ENCODE measurements at regions not wholly inside any gene's neighbourhood (a gene's known extent, or its start where the extent isn't known, plus 50 kb on each side); places are given as distances from the start of the nearest gene placed in this dataset.
"Not testable (repeated sequence)": the region's sequence is repeated elsewhere in the genome, so short reads cannot be mapped to it uniquely, and the experiment has no call there.

DNA sequence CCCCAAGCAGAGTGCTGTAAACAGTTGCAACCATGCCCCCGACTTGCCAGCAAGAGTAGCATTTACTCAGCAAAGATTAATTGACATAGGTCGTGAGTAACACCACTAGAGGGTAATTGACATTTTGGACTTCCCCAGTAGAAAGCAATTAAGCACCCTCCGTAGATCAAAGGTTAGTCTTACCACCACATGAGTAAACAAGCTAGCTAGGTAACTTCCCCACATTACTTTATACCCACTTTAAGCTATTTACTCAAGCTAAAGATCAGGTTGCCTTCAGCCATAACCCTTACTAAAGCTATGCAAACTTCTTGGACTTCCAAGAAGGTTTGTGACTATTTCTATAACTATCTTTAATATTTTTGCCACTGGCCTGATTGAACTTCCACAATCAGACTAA, 1072.7 kb downstream of the OTOL1 start:
- TF ChIP-seq, protein P1, sequence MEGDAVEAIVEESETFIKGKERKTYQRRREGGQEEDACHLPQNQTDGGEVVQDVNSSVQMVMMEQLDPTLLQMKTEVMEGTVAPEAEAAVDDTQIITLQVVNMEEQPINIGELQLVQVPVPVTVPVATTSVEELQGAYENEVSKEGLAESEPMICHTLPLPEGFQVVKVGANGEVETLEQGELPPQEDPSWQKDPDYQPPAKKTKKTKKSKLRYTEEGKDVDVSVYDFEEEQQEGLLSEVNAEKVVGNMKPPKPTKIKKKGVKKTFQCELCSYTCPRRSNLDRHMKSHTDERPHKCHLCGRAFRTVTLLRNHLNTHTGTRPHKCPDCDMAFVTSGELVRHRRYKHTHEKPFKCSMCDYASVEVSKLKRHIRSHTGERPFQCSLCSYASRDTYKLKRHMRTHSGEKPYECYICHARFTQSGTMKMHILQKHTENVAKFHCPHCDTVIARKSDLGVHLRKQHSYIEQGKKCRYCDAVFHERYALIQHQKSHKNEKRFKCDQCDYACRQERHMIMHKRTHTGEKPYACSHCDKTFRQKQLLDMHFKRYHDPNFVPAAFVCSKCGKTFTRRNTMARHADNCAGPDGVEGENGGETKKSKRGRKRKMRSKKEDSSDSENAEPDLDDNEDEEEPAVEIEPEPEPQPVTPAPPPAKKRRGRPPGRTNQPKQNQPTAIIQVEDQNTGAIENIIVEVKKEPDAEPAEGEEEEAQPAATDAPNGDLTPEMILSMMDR (IDR thresholded peaks at IDR 0.05; ENCODE audit: control insufficient read depth, insufficient read depth, low read depth, low read length, missing control alignments): no peak
- no peak for DNase-seq (ENCODE audit: low read depth)
- no peak overlapping the region for H3K4me3 ChIP-seq (ENCODE audit: control insufficient read depth, low read depth, low read length)

DNA sequence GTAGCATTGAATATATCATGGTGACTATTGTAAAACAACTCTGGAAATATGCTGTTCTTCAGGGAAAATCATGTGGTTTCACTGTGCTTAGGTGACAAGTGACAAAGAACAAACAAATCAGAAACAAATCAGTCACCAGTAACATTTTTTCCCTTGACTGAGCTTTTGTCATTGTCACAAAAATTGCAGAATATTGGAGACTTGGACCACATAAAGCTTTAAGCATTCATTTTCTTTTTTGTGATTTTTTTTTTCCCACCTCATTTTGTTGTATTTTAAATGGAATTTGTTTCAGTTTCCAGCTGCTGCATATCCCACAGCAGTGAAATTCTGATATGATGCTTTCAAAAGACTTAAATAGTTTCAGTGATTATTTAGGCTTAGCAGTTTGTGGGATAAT, 1088.4 kb downstream of the OTOL1 start:
- no peak for DNase-seq (ENCODE audit: low read depth)
- no peak overlapping the region for H3K4me3 ChIP-seq (ENCODE audit: control insufficient read depth, low read depth, low read length)

DNA sequence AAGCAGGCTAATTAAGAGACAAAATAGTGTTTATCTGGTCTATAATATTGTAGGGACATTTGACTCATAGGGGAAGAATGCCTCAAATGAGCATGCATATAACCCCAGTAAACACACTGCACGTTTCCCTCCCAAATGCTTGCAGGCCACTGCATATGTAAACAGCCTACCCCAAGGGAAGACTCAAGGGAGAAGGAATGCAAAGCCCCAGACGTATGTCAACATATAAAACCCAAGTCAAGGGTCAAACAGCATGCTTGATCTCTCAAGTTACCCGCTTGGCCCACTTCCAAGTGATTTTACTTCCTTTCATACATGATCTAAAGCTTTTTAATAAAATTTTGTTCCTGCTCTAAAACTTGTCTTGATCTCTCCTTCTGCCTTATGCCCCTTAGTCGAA, 1090.0 kb downstream of the OTOL1 start:
- DNase-seq (ENCODE audit: low read depth): no peak

More for the DNA sequence above, 1088.4 kb downstream of the OTOL1 start:
- TF ChIP-seq, protein P1 (IDR thresholded peaks at IDR 0.05; ENCODE audit: control insufficient read depth, insufficient read depth, low read depth, low read length, missing control alignments): no peak

DNA sequence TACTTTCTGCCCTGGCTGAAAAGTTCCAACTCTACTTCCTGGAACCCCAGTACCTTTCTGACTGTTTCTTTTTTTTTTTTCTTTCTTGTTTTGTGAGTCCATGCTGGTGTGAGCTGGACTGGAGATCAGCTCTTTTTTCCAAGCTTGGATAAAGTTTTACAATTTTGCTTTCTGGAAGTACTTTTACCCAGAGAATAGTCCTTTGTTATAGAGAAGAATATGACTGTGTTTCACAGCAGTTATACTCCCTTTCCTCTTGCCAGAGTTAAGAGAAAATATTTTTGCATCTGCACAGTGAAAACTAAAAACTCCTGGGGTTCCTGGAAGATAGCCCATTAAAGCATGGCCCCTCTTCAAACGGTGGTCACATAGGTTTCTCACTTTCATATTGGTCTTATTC, 1100.6 kb downstream of the OTOL1 start:
- TF ChIP-seq, protein P1 (IDR thresholded peaks at IDR 0.05; ENCODE audit: control insufficient read depth, insufficient read depth, low read depth, low read length, missing control alignments): no peak
- DNase-seq (ENCODE audit: low read depth): no peak

More for the DNA sequence above, 1090.0 kb downstream of the OTOL1 start:
- TF ChIP-seq, protein P1 (IDR thresholded peaks at IDR 0.05; ENCODE audit: control insufficient read depth, insufficient read depth, low read depth, low read length, missing control alignments): no peak
- no peak overlapping the region for H3K4me3 ChIP-seq (ENCODE audit: control insufficient read depth, low read depth, low read length)

DNA sequence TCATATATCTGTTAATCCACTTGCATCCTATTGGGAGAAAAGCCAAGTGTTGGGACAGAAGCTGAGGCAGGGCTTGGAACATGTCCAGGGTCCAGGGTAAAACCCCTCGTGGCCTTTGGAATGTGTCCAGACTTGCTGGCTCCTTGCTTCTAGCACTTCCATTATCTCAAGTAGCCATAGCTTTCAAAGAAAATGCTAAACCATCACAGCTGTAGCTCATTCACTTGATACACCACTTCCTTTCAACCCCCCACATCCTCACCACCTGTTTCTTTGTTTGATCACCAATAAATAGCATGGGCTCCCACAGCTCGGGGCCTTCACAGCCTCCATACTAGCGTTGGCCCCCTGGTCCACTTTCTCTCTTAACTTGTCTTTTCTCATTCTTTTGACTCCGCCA, 1101.9 kb downstream of the OTOL1 start:
- not testable (repeated sequence) for H3K4me3 ChIP-seq (ENCODE audit: control insufficient read depth, low read depth, low read length); DNase-seq (ENCODE audit: low read depth)

More for the DNA sequence above, 1100.6 kb downstream of the OTOL1 start:
- no peak overlapping the region for H3K4me3 ChIP-seq (ENCODE audit: control insufficient read depth, low read depth, low read length)

DNA sequence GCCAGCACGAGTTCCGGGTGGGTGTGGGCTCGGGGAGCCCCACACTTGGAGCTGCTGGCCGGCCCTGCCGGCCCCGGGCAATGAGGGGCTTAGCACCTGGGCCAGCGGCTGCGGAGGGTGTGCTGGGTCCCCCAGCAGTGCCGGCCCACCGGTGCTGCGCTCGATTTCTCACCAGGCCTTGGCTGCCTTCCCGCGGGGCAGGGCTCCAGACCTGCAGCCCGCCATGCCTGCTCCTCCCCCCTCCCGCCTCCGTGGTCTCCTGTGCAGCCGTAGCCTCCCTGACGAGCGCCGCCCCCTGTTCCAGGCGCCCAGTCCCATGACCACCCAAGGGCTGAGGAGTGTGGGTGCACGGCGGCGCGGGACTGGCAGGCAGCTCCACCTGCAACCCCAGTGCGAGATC, 1103.1 kb downstream of the OTOL1 start:
- DNase-seq (ENCODE audit: low read depth); H3K4me3 ChIP-seq (ENCODE audit: control insufficient read depth, low read depth, low read length): not testable (repeated sequence)

DNA sequence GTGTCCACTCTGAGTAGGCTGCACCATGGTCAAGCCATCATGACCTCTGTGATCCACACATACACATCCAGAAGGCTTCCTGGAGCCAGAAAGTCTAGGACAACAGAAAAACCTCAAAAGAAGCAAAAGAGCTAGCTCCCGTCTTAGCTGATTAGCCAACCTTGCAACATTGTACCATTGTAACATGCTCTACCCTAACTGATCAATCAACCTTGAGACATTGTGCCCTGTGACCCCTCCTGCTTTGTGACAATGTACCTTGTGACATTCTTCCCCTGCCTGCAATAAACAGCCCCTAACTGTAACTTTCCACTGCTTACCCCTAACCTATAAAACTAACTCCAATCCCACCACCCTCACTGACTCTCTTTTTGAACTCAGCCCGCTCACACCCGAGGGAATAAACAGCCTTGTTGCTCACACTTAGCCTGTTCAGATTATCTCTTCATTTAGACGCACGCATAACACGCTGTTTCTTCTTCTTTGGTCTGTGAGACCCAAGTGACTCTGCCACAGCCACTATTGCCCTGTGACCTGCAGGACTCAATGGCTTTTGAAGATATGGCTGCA, 1104.6 kb downstream of the OTOL1 start:
- no peak overlapping the region for H3K4me3 ChIP-seq (ENCODE audit: control insufficient read depth, low read depth, low read length)
- TF ChIP-seq, protein P1 (IDR thresholded peaks at IDR 0.05; ENCODE audit: control insufficient read depth, insufficient read depth, low read depth, low read length, missing control alignments): no peak
- DNase-seq (ENCODE audit: low read depth): no peak

DNA sequence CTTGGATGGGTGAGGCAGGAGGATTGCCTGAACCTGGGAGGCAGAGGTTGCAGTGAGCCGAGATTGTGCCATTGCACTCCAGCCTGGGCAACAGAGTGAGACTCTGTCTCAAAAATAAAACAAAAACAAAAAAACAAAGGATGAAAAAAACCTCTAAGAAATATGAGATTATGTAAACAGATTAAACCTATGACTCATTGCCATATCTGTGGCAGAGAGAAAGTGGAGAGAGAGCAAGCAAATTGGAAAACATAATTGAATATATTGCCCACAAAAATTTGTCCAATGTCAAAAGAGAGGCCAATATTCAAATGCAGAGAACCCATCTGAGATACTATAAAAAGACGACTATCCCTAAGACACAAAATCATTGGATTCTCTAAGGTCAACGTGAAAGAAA, 1106.0 kb downstream of the OTOL1 start:
- H3K4me3 ChIP-seq (ENCODE audit: control insufficient read depth, low read depth, low read length): no peak overlapping the region
- TF ChIP-seq, protein P1 (IDR thresholded peaks at IDR 0.05; ENCODE audit: control insufficient read depth, insufficient read depth, low read depth, low read length, missing control alignments): no peak
- DNase-seq (ENCODE audit: low read depth): no peak
